ENCODE measurements at regions not wholly inside any gene's neighbourhood (a gene's known extent, or its start where the extent isn't known, plus 50 kb on each side); places are given as distances from the start of the nearest gene placed in this dataset.

- ChIA-PET POLR2A (no interaction called here), CTCF (interaction anchor here (0.7 kb wide), 1 partner anchor 85 kb away, joined by 4 read pairs; no protein-coding TSS in a partner anchor)
- H3K4me3 ChIP-seq (ENCODE audit: low read depth, low read length): no peak overlapping the region
- H3K9me3 ChIP-seq (ENCODE audit: control insufficient read depth, insufficient read depth, low read depth, low read length): no peaks in the 10 kb centered on the region
- peaks cover 8% of the 10 kb centered on the region for H3K4me1 ChIP-seq (ENCODE audit: control insufficient read depth, insufficient read depth, low read length)
- no peaks in the 10 kb centered on the region for H3K36me3 ChIP-seq (ENCODE audit: control insufficient read depth in 2 of 2, insufficient read depth in 1 of 2, low read length in 2 of 2)
- TF ChIP-seq, protein P1, sequence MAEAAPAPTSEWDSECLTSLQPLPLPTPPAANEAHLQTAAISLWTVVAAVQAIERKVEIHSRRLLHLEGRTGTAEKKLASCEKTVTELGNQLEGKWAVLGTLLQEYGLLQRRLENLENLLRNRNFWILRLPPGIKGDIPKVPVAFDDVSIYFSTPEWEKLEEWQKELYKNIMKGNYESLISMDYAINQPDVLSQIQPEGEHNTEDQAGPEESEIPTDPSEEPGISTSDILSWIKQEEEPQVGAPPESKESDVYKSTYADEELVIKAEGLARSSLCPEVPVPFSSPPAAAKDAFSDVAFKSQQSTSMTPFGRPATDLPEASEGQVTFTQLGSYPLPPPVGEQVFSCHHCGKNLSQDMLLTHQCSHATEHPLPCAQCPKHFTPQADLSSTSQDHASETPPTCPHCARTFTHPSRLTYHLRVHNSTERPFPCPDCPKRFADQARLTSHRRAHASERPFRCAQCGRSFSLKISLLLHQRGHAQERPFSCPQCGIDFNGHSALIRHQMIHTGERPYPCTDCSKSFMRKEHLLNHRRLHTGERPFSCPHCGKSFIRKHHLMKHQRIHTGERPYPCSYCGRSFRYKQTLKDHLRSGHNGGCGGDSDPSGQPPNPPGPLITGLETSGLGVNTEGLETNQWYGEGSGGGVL (tag by site-specific recombination; IDR thresholded peaks at IDR 0.05): peak; percentile 51; the same call in 1 of the 2 replicates
- no peak for TF ChIP-seq IKZF3 (tag by site-specific recombination; IDR thresholded peaks at IDR 0.05)
- TF ChIP-seq, protein P2, sequence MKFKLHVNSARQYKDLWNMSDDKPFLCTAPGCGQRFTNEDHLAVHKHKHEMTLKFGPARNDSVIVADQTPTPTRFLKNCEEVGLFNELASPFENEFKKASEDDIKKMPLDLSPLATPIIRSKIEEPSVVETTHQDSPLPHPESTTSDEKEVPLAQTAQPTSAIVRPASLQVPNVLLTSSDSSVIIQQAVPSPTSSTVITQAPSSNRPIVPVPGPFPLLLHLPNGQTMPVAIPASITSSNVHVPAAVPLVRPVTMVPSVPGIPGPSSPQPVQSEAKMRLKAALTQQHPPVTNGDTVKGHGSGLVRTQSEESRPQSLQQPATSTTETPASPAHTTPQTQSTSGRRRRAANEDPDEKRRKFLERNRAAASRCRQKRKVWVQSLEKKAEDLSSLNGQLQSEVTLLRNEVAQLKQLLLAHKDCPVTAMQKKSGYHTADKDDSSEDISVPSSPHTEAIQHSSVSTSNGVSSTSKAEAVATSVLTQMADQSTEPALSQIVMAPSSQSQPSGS (tag by site-specific recombination; IDR thresholded peaks at IDR 0.05; ENCODE audit: low read depth): peak; percentile 73
- no peak overlapping the region for H3K27ac ChIP-seq (ENCODE audit: extremely low read depth, low read depth, low read length)
Measured at GRCh38 chr6:71103130-71103529, 146.3 kb upstream of the B3GAT2 start.

GRCh38 chr6:71103641-71104040 is 146.8 kb upstream of the B3GAT2 start:
- no peak overlapping the region for H3K4me3 ChIP-seq (ENCODE audit: low read depth, low read length)
- H3K4me1 ChIP-seq (ENCODE audit: control insufficient read depth, insufficient read depth, low read length): peaks cover 13% of the 10 kb centered on the region
- TF ChIP-seq ZNF544 (tag by site-specific recombination; IDR thresholded peaks at IDR 0.05): no peak
- TF ChIP-seq ZNF830 (tag by site-specific recombination; IDR thresholded peaks at IDR 0.05; ENCODE audit: low read depth): no peak
- no peak for TF ChIP-seq ZNF19 (tag by site-specific recombination; IDR thresholded peaks at IDR 0.05; ENCODE audit: low read depth)
- TF ChIP-seq ZNF221 (tag by site-specific recombination; IDR thresholded peaks at IDR 0.05; ENCODE audit: borderline replicate concordance): no peak
- no peak for TF ChIP-seq SALL2 (tag by site-specific recombination; IDR thresholded peaks at IDR 0.05; ENCODE audit: borderline replicate concordance)
- TF ChIP-seq ZNF121 (tag by site-specific recombination; IDR thresholded peaks at IDR 0.05): no peak
- TF ChIP-seq ZNF138 (tag by site-specific recombination; IDR thresholded peaks at IDR 0.05; ENCODE audit: borderline replicate concordance): no peak
- no peak for TF ChIP-seq ZNF404 (tag by site-specific recombination; IDR thresholded peaks at IDR 0.05)
- no peak for TF ChIP-seq ZNF366 (tag by site-specific recombination; conservative IDR thresholded peaks at IDR 0.05)
- TF ChIP-seq ZBTB7A (tag by site-specific recombination; IDR thresholded peaks at IDR 0.05; ENCODE audit: low read depth): no peak
- no peak for TF ChIP-seq ZNF248 (tag by site-specific recombination; IDR thresholded peaks at IDR 0.05)
- no peak for TF ChIP-seq YY1 (tag by site-specific recombination; IDR thresholded peaks at IDR 0.05)
- no peak for TF ChIP-seq ZNF521 (tag by site-specific recombination; IDR thresholded peaks at IDR 0.05)
- no peak for TF ChIP-seq ZNF302 (tag by site-specific recombination; IDR thresholded peaks at IDR 0.05; ENCODE audit: low read depth)
- TF ChIP-seq ZNF654 (tag by site-specific recombination; IDR thresholded peaks at IDR 0.05; ENCODE audit: low read depth): no peak
- TF ChIP-seq OSR2 (tag by site-specific recombination; IDR thresholded peaks at IDR 0.05): no peak
- ChIA-PET POLR2A (no interaction called here), CTCF (interaction anchor here (0.7 kb wide), 1 partner anchor 86 kb away, joined by 4 read pairs; no protein-coding TSS in a partner anchor)
- no peak overlapping the region for H3K27ac ChIP-seq (ENCODE audit: extremely low read depth, low read depth, low read length)
- H3K9me3 ChIP-seq (ENCODE audit: control insufficient read depth, insufficient read depth, low read depth, low read length): no peaks in the 10 kb centered on the region
- no peaks in the 10 kb centered on the region for H3K36me3 ChIP-seq (ENCODE audit: control insufficient read depth in 2 of 2, insufficient read depth in 1 of 2, low read length in 2 of 2)

DNA sequence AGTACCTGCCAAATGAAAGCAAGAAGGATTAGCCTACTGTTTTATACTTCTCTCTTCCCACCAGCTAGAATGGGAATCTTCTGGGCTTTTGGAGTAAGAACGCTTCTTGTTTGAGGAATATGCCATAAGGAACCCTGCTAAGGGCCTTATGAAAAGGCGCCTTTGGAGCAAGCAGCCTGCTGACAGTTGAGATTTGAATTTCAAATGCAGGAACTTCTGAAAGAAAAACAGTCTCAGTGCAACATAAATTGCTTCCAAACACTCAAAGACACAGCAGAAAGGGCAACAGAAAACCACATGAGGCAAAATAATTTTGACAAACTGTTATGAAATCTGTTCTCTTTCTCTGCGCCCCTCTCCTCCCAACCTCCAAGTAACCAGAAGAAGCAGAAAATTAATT is 149.4 kb upstream of the B3GAT2 start:
- Histone ChIP-seq H3K4me3 (ENCODE audit: low read depth, low read length) (no peak overlapping the region), H3K9me3 (ENCODE audit: control insufficient read depth, insufficient read depth, low read depth, low read length) (no peaks in the 10 kb centered on the region), H3K27ac (ENCODE audit: extremely low read depth, low read depth, low read length) (no peak overlapping the region), H3K4me1 (ENCODE audit: control insufficient read depth, insufficient read depth, low read length) (peaks cover 13% of the 10 kb centered on the region), H3K36me3 (ENCODE audit: control insufficient read depth in 2 of 2, insufficient read depth in 1 of 2, low read length in 2 of 2) (no peaks in the 10 kb centered on the region)
- POLR2A ChIA-PET: no interaction called here
- CTCF ChIA-PET: interaction anchor here (0.6 to 0.7 kb wide), 2 partner anchors 42 to 143 kb away, joined by 3 to 4 read pairs; no protein-coding TSS in a partner anchor
- TF ChIP-seq ZNF391 (tag by site-specific recombination; IDR thresholded peaks at IDR 0.05; ENCODE audit: borderline replicate concordance, low read depth) (no peak), BCL11B (tag by site-specific recombination; IDR thresholded peaks at IDR 0.05; ENCODE audit: low read depth) (no peak), TRIM28 (IDR thresholded peaks at IDR 0.05; ENCODE audit: borderline replicate concordance, low read length) (no peak)
- TF ChIP-seq, protein P3, sequence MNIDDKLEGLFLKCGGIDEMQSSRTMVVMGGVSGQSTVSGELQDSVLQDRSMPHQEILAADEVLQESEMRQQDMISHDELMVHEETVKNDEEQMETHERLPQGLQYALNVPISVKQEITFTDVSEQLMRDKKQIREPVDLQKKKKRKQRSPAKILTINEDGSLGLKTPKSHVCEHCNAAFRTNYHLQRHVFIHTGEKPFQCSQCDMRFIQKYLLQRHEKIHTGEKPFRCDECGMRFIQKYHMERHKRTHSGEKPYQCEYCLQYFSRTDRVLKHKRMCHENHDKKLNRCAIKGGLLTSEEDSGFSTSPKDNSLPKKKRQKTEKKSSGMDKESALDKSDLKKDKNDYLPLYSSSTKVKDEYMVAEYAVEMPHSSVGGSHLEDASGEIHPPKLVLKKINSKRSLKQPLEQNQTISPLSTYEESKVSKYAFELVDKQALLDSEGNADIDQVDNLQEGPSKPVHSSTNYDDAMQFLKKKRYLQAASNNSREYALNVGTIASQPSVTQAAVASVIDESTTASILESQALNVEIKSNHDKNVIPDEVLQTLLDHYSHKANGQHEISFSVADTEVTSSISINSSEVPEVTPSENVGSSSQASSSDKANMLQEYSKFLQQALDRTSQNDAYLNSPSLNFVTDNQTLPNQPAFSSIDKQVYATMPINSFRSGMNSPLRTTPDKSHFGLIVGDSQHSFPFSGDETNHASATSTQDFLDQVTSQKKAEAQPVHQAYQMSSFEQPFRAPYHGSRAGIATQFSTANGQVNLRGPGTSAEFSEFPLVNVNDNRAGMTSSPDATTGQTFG (tag by site-specific recombination; IDR thresholded peaks at IDR 0.05; ENCODE audit: borderline replicate concordance): no peak

All from HEK293 (cell line).